HEK293 (cell line): ENCODE measurements at regions not wholly inside any gene's neighbourhood (a gene's known extent, or its start where the extent isn't known, plus 50 kb on each side); places are given as distances from the start of the nearest gene placed in this dataset.

Experiments used
- CTCF ChIA-PET: fragments of 350-600 bp; formaldehyde crosslinking; extraction: SDS; loops from one replicate; lab custom pipeline; 2021; ENCODE audit warnings: antibody characterized with exemption; lab: Yijun Ruan, JAX
- POLR2A ChIA-PET: fragments of 300-600 bp; formaldehyde crosslinking; extraction: SDS; loops from one replicate; lab custom pipeline; 2020; ENCODE audit warnings: antibody characterized with exemption, inconsistent platforms; lab: Yijun Ruan, JAX
- H3K27ac ChIP-seq: fragments of 200-500 bp; sonication (Bioruptor generic); 2 replicates; pipeline ENCODE4 v1.5.1; 2014; ENCODE audit warnings: low read depth, low read length, control low read depth, inconsistent platforms; ENCODE audit errors: extremely low read depth
- H3K36me3 ChIP-seq, 2 experiments: fragments of 200-500 bp in 1 of 2; sonication (Bioruptor generic) in 1 of 2; 1 replicate in 1 of 2; 2 replicates in 1 of 2; pipeline ENCODE4 v1.5.1; 2014 to 2017; ENCODE audit warnings: inconsistent platforms in 2 of 2, low read length in 2 of 2; ENCODE audit not compliant: control insufficient read depth in 2 of 2, insufficient read depth in 1 of 2
- H3K4me1 ChIP-seq: fragments of 200-500 bp; sonication (Bioruptor generic); 2 replicates; pipeline ENCODE4 v1.5.1; 2014; ENCODE audit warnings: mild to moderate bottlenecking, low read length, inconsistent platforms; ENCODE audit not compliant: control insufficient read depth, insufficient read depth
- H3K4me3 ChIP-seq: 2 replicates; pipeline ENCODE4 v1.5.1; 2011; ENCODE audit warnings: low read depth, mild to moderate bottlenecking, control low read depth, low read length, moderate library complexity
- H3K9me3 ChIP-seq: fragments of 200-500 bp; sonication (Bioruptor generic); 2 replicates; pipeline ENCODE4 v1.5.1; 2014; ENCODE audit warnings: low read depth, low read length, inconsistent platforms; ENCODE audit not compliant: control insufficient read depth, insufficient read depth
- ATF2 ChIP-seq: fragments of 450-650 bp; formaldehyde crosslinking; IDR thresholded peaks from 2 replicates; pipeline ENCODE4 v1.5.1; 2016; ENCODE audit warnings: missing biosample characterization, missing genetic modification characterization, low read depth
- BCL6B ChIP-seq: fragments of 450-650 bp; formaldehyde crosslinking; IDR thresholded peaks from 2 replicates; pipeline ENCODE4 v1.5.1; 2017; ENCODE audit warnings: missing biosample characterization, missing genetic modification characterization
- GFI1B ChIP-seq: fragments of 450-650 bp; formaldehyde crosslinking; IDR thresholded peaks from 2 replicates; pipeline ENCODE4 v1.5.1; 2016; ENCODE audit warnings: missing biosample characterization, missing genetic modification characterization
- GLI2 ChIP-seq: fragments of 450-650 bp; formaldehyde crosslinking; IDR thresholded peaks from 2 replicates; pipeline ENCODE4; 2017; ENCODE audit warnings: missing biosample characterization, missing genetic modification characterization, low read depth, borderline replicate concordance
- HOXD13 ChIP-seq: sonication (generic); formaldehyde crosslinking; IDR thresholded peaks from 2 replicates; pipeline ENCODE4 v1.8.0; 2022; ENCODE audit warnings: missing genetic modification reagents, borderline replicate concordance
- KLF10 ChIP-seq: fragments of 450-650 bp; IDR thresholded peaks from 2 replicates; pipeline ENCODE4 v1.5.1; 2018; ENCODE audit warnings: missing biosample characterization, mild to moderate bottlenecking, missing genetic modification characterization
- WT1 ChIP-seq: fragments of 450-650 bp; formaldehyde crosslinking; IDR thresholded peaks from 2 replicates; pipeline ENCODE4 v1.5.1; 2016; ENCODE audit warnings: missing biosample characterization, missing genetic modification characterization
- ZIC2 ChIP-seq: fragments of 450-650 bp; formaldehyde crosslinking; IDR thresholded peaks from 2 replicates; pipeline ENCODE4 v1.5.1; 2016; ENCODE audit warnings: missing biosample characterization, missing genetic modification characterization
- ZNF114 ChIP-seq: fragments of 450-650 bp; formaldehyde crosslinking; IDR thresholded peaks from 2 replicates; pipeline ENCODE4 v1.5.0; 2017; ENCODE audit warnings: missing biosample characterization, missing genetic modification characterization
- ZNF184 ChIP-seq: fragments of 450-650 bp; IDR thresholded peaks from 2 replicates; pipeline ENCODE4 v1.5.1; 2018; ENCODE audit warnings: missing biosample characterization, mild to moderate bottlenecking, missing genetic modification characterization
- ZNF221 ChIP-seq: fragments of 450-650 bp; formaldehyde crosslinking; IDR thresholded peaks from 2 replicates; pipeline ENCODE4 v1.5.1; 2017; ENCODE audit warnings: missing biosample characterization, missing genetic modification characterization, borderline replicate concordance
- ZNF324 ChIP-seq: fragments of 450-650 bp; formaldehyde crosslinking; IDR thresholded peaks from 2 replicates; pipeline ENCODE4 v1.5.1; 2016; ENCODE audit warnings: missing biosample characterization, missing genetic modification characterization
- ZNF404 ChIP-seq: fragments of 450-650 bp; formaldehyde crosslinking; IDR thresholded peaks from 2 replicates; pipeline ENCODE4 v1.5.1; 2017; ENCODE audit warnings: missing biosample characterization, missing genetic modification characterization
- ZNF488 ChIP-seq: fragments of 450-650 bp; formaldehyde crosslinking; IDR thresholded peaks from 2 replicates; pipeline ENCODE4 v1.5.1; 2016; ENCODE audit warnings: missing biosample characterization, missing genetic modification characterization
- ZNF558 ChIP-seq: fragments of 450-650 bp; formaldehyde crosslinking; IDR thresholded peaks from 2 replicates; pipeline ENCODE4 v1.5.1; 2016; ENCODE audit warnings: missing biosample characterization, missing genetic modification characterization
- ZNF658 ChIP-seq: fragments of 450-650 bp; formaldehyde crosslinking; IDR thresholded peaks from 2 replicates; pipeline ENCODE4; 2016; ENCODE audit warnings: missing biosample characterization, missing genetic modification characterization
- ZNF677 ChIP-seq: fragments of 450-650 bp; IDR thresholded peaks from 2 replicates; pipeline ENCODE4 v1.5.0; 2018; ENCODE audit warnings: missing biosample characterization, mild to moderate bottlenecking, missing genetic modification characterization, moderate library complexity
- ZNF747 ChIP-seq: fragments of 450-650 bp; formaldehyde crosslinking; IDR thresholded peaks from 2 replicates; pipeline ENCODE4 v1.5.1; 2016; ENCODE audit warnings: missing biosample characterization, missing genetic modification characterization
- ZNF76 ChIP-seq: fragments of 450-650 bp; formaldehyde crosslinking; IDR thresholded peaks from 2 replicates; pipeline ENCODE4; 2016; ENCODE audit warnings: low read depth, missing biosample characterization, missing genetic modification characterization, borderline replicate concordance
- TF ChIP-seq, protein P1 (sequence below): fragments of 450-650 bp; formaldehyde crosslinking; IDR thresholded peaks from 2 replicates; pipeline ENCODE4 v1.5.1; 2017; ENCODE audit warnings: missing biosample characterization, missing genetic modification characterization
- TF ChIP-seq, protein P2 (sequence below): fragments of 450-650 bp; formaldehyde crosslinking; IDR thresholded peaks from 2 replicates; pipeline ENCODE4 v1.5.1; 2016; ENCODE audit warnings: missing biosample characterization, missing genetic modification characterization
- TF ChIP-seq, protein P3 (sequence below): fragments of 450-650 bp; formaldehyde crosslinking; IDR thresholded peaks from 2 replicates; pipeline ENCODE4 v1.5.1; 2017; ENCODE audit warnings: missing biosample characterization, missing genetic modification characterization

DNA sequence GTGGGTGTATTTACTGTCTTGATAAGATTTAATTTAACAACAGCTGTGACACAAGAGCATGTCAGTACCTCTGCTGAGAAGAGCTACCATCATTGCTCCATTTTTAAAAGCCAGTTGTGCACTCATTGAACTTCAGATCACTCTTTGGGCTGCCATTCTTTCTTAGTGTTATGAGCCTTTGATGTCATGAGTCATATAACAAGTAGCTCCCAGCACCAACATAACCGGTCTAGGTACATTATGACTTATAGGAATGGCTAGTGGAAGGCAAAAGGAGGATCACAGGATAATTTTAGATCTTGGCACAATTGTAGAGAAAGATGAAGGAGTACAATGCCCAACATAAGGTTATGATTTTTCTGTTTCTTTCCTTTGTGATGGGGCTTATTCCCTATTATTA lies 170.8 kb upstream of the FBN2 start (continued):
- TF ChIP-seq ATF2 (tag by site-specific recombination) = no peak
- no peak for TF ChIP-seq BCL6B (tag by site-specific recombination)

- H3K9me3 ChIP-seq = no peaks in the 10 kb centered on the region
- ChIA-PET POLR2A (no interaction called here), CTCF (no interaction called here)
- no peak overlapping the region for H3K27ac ChIP-seq
- H3K4me3 ChIP-seq = no peak overlapping the region
- H3K36me3 ChIP-seq = no peaks in the 10 kb centered on the region
- H3K4me1 ChIP-seq = no peaks in the 10 kb centered on the region
- TF ChIP-seq KLF10 (tag by site-specific recombination) (no peak), BCL6B (tag by site-specific recombination) (no peak), ZNF221 (tag by site-specific recombination) (no peak), HOXD13 (no peak), ZNF747 (tag by site-specific recombination) (no peak), ZNF114 (tag by site-specific recombination) (no peak), GLI2 (no peak), GFI1B (no peak), ZNF404 (no peak), ZNF184 (no peak), ZNF558 (tag by site-specific recombination) (no peak), ZNF488 (tag by site-specific recombination) (no peak)
- TF ChIP-seq, protein P1, sequence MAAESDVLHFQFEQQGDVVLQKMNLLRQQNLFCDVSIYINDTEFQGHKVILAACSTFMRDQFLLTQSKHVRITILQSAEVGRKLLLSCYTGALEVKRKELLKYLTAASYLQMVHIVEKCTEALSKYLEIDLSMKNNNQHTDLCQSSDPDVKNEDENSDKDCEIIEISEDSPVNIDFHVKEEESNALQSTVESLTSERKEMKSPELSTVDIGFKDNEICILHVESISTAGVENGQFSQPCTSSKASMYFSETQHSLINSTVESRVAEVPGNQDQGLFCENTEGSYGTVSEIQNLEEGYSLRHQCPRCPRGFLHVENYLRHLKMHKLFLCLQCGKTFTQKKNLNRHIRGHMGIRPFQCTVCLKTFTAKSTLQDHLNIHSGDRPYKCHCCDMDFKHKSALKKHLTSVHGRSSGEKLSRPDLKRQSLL (tag by site-specific recombination) = no peak
- TF ChIP-seq, protein P2, sequence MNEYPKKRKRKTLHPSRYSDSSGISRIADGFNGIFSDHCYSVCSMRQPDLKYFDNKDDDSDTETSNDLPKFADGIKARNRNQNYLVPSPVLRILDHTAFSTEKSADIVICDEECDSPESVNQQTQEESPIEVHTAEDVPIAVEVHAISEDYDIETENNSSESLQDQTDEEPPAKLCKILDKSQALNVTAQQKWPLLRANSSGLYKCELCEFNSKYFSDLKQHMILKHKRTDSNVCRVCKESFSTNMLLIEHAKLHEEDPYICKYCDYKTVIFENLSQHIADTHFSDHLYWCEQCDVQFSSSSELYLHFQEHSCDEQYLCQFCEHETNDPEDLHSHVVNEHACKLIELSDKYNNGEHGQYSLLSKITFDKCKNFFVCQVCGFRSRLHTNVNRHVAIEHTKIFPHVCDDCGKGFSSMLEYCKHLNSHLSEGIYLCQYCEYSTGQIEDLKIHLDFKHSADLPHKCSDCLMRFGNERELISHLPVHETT (tag by site-specific recombination) = no peak
Measured at GRCh38 chr5:128711216-128711615, 173.2 kb upstream of the FBN2 start.

GRCh38 chr5:128714551-128714950 lies 176.5 kb upstream of the FBN2 start:
- no peaks in the 10 kb centered on the region for H3K4me1 ChIP-seq
- TF ChIP-seq ZIC2 (tag by site-specific recombination) (no peak), ZNF677 (tag by site-specific recombination) (no peak), WT1 (tag by site-specific recombination) (no peak), ZNF76 (tag by site-specific recombination) (no peak), ZNF324 (no peak), ZNF658 (no peak)
- TF ChIP-seq, protein P3, sequence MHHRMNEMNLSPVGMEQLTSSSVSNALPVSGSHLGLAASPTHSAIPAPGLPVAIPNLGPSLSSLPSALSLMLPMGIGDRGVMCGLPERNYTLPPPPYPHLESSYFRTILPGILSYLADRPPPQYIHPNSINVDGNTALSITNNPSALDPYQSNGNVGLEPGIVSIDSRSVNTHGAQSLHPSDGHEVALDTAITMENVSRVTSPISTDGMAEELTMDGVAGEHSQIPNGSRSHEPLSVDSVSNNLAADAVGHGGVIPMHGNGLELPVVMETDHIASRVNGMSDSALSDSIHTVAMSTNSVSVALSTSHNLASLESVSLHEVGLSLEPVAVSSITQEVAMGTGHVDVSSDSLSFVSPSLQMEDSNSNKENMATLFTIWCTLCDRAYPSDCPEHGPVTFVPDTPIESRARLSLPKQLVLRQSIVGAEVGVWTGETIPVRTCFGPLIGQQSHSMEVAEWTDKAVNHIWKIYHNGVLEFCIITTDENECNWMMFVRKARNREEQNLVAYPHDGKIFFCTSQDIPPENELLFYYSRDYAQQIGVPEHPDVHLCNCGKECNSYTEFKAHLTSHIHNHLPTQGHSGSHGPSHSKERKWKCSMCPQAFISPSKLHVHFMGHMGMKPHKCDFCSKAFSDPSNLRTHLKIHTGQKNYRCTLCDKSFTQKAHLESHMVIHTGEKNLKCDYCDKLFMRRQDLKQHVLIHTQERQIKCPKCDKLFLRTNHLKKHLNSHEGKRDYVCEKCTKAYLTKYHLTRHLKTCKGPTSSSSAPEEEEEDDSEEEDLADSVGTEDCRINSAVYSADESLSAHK (tag by site-specific recombination) = no peak
- H3K4me3 ChIP-seq = no peak overlapping the region
- ChIA-PET POLR2A (no interaction called here), CTCF (no interaction called here)
- H3K9me3 ChIP-seq = no peaks in the 10 kb centered on the region
- H3K27ac ChIP-seq = no peak overlapping the region
- no peaks in the 10 kb centered on the region for H3K36me3 ChIP-seq
